ENCODE measurements at regions not wholly inside any gene's neighbourhood (a gene's known extent, or its start where the extent isn't known, plus 50 kb on each side); places are given as distances from the start of the nearest gene placed in this dataset.

- no peaks in the 10 kb centered on the region for H3K27me3 ChIP-seq
- H3K4me1 ChIP-seq (ENCODE audit: control insufficient read depth in 1 of 2, insufficient read depth in 1 of 2, low read depth in 1 of 2, low read length in 1 of 2) = no peaks in the 10 kb centered on the region
- H3K36me3 ChIP-seq = no peaks in the 10 kb centered on the region
- H3K9me3 ChIP-seq = no peaks in the 10 kb centered on the region
- no peak overlapping the region for H3K4me3 ChIP-seq (ENCODE audit: low read depth in 1 of 2, low read length in 1 of 2)
- no peak for TF ChIP-seq CTCF (IDR thresholded peaks at IDR 0.05)
- H3K27ac ChIP-seq = no peak overlapping the region
Observed at GRCh38 chr2:57296795-57297517, 749.6 kb upstream of the VRK2 start.

- no peak for TF ChIP-seq CTCF (IDR thresholded peaks at IDR 0.05)
- peaks cover 4% of the 10 kb centered on the region for H3K9me3 ChIP-seq
- H3K27ac ChIP-seq = no peak overlapping the region
Observed at GRCh38 chr2:57313678-57314077, 732.9 kb upstream of the VRK2 start.

GRCh38 chr2:57314682-57315081 is 731.9 kb upstream of the VRK2 start:
- TF ChIP-seq CTCF (IDR thresholded peaks at IDR 0.05) = no peak
- Histone ChIP-seq H3K4me3 (ENCODE audit: low read depth in 1 of 2, low read length in 1 of 2) (no peak overlapping the region), H3K4me1 (ENCODE audit: control insufficient read depth in 1 of 2, insufficient read depth in 1 of 2, low read depth in 1 of 2, low read length in 1 of 2) (no peaks in the 10 kb centered on the region), H3K27me3 (no peaks in the 10 kb centered on the region), H3K9me3 (peaks cover 4% of the 10 kb centered on the region), H3K27ac (no peak overlapping the region), H3K36me3 (no peaks in the 10 kb centered on the region)

More at GRCh38 chr2:57313678-57314077, 732.9 kb upstream of the VRK2 start:
- Histone ChIP-seq H3K4me3 (ENCODE audit: low read depth in 1 of 2, low read length in 1 of 2) (no peak overlapping the region), H3K36me3 (no peaks in the 10 kb centered on the region), H3K4me1 (ENCODE audit: control insufficient read depth in 1 of 2, insufficient read depth in 1 of 2, low read depth in 1 of 2, low read length in 1 of 2) (no peaks in the 10 kb centered on the region), H3K27me3 (no peaks in the 10 kb centered on the region)

DNA sequence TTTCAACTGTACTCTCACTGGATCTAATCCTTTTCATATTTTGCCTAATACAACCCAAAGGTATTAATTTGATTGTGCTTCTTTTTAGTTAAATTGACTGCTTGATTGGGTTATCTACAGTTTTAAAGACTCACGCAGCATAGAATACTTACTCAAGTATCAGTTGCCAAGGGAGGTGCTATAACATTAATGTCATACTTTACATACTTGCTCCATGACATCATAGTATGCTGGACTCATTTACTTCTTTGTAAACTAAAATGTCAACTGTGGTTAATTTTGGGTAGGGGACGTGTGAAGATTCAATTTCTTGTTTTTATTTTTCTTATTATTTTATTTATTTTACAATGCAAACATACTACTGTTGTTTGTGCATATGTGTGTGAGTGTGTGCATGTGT is 716.2 kb upstream of the VRK2 start:
- no peak for TF ChIP-seq CTCF (IDR thresholded peaks at IDR 0.05)
- H3K4me3 ChIP-seq (ENCODE audit: low read depth in 1 of 2, low read length in 1 of 2) = no peak overlapping the region
- H3K4me1 ChIP-seq (ENCODE audit: control insufficient read depth in 1 of 2, insufficient read depth in 1 of 2, low read depth in 1 of 2, low read length in 1 of 2) = no peaks in the 10 kb centered on the region

DNA sequence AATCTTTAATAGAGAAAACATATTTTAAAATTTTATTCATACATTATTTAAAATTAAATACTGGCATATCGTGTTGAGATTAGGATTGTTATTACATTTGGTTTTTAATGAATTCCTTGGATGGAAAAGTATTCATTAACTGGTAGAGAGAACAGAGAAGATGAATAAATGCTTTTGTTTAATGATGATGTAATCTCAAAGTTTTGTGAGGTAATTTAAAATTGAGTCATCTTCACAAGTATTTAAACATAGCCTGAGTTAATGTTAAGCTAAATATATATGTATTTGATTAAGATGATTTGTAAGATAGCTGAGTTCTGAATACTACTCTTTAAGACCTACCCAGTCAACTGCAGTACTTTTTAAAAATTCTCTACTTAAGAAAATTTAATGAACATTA is 713.4 kb upstream of the VRK2 start:
- no peak for TF ChIP-seq CTCF (IDR thresholded peaks at IDR 0.05)
- H3K9me3 ChIP-seq = peaks cover 3% of the 10 kb centered on the region
- H3K27ac ChIP-seq = no peak overlapping the region
- no peaks in the 10 kb centered on the region for H3K4me1 ChIP-seq (ENCODE audit: control insufficient read depth in 1 of 2, insufficient read depth in 1 of 2, low read depth in 1 of 2, low read length in 1 of 2)
- no peaks in the 10 kb centered on the region for H3K27me3 ChIP-seq
- no peak overlapping the region for H3K4me3 ChIP-seq (ENCODE audit: low read depth in 1 of 2, low read length in 1 of 2)
- H3K36me3 ChIP-seq = no peaks in the 10 kb centered on the region

More for the DNA sequence above, 716.2 kb upstream of the VRK2 start:
- H3K36me3 ChIP-seq = no peaks in the 10 kb centered on the region
- H3K27ac ChIP-seq = no peak overlapping the region
- H3K27me3 ChIP-seq = no peaks in the 10 kb centered on the region
- H3K9me3 ChIP-seq = peaks cover 3% of the 10 kb centered on the region

Measured in neutrophil (primary cell).